ENCODE measurements at regions not wholly inside any gene's neighbourhood (a gene's known extent, or its start where the extent isn't known, plus 50 kb on each side); places are given as distances from the start of the nearest gene placed in this dataset.

DNA sequence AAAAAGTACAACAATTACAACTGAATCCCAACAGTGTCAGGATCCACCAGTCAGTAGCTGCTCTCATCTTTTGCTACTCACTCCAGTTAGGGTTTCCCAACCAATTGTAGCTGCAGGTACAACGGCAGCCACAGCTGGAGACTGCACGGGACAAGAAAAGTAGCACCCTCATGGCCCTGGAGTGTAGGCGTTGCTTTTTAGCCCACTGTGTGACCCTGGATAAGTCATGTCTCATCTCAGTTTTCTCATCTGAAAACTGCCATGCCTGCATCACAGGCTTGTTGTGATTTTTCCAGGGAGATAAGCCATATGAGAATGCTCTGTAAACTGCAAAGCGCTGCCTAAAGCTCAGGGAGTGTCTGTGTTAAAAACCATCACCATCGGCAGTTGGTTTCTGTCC, 535.6 kb upstream of the IL12A start:
- TF ChIP-seq, protein P1, sequence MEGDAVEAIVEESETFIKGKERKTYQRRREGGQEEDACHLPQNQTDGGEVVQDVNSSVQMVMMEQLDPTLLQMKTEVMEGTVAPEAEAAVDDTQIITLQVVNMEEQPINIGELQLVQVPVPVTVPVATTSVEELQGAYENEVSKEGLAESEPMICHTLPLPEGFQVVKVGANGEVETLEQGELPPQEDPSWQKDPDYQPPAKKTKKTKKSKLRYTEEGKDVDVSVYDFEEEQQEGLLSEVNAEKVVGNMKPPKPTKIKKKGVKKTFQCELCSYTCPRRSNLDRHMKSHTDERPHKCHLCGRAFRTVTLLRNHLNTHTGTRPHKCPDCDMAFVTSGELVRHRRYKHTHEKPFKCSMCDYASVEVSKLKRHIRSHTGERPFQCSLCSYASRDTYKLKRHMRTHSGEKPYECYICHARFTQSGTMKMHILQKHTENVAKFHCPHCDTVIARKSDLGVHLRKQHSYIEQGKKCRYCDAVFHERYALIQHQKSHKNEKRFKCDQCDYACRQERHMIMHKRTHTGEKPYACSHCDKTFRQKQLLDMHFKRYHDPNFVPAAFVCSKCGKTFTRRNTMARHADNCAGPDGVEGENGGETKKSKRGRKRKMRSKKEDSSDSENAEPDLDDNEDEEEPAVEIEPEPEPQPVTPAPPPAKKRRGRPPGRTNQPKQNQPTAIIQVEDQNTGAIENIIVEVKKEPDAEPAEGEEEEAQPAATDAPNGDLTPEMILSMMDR (conservative IDR thresholded peaks at IDR 0.05; ENCODE audit: control insufficient read depth, insufficient read depth, low read depth, low read length) = no peak
- no peak for DNase-seq (ENCODE audit: low read depth)
- no peak overlapping the region for H3K4me3 ChIP-seq (ENCODE audit: control insufficient read depth, low read depth, low read length)

DNA sequence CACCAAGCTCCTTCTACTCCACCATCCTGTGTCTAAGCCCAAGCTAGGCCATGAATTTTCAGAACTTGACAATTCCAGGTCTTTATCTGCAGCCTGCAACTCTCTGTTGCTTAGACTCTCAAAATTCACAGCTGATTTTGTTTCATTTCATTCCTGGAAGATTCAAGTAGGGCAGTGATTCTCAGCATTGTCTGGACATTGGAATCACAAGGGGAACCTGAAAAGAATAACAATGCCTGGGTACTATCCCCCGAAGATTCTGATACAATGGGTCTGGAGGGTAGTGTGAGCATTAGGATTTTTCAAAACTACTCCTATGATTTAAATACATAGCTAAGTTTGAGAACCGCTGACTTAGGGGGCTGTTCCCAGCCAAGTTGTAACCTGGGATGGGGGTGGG, 534.7 kb upstream of the IL12A start:
- H3K4me3 ChIP-seq (ENCODE audit: control insufficient read depth, low read depth, low read length) = no peak overlapping the region
- TF ChIP-seq, protein P1 (conservative IDR thresholded peaks at IDR 0.05; ENCODE audit: control insufficient read depth, insufficient read depth, low read depth, low read length) = no peak
- DNase-seq (ENCODE audit: low read depth) = no peak

DNA sequence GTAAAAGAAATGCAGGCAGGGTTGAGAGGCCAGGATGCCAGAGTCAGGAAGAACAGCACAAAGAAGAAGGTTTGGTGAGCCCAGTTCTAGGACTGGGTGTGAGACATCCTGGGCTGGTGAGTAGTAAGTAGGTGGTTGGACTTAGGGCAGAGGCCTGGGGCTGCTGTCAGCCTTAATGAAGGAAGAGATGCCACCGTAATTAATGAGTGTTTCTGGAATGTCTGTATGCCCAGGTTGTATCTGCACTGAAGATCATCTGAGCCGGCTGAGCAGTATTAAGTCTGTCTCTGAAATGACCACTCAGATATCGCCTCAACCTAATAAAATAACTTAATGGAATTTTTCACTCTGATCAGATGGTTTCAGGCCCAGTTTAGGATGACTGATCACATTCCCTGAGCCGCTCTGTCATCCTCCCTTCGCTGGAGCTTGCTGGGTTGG, 532.9 kb upstream of the IL12A start:
- TF ChIP-seq, protein P1 (conservative IDR thresholded peaks at IDR 0.05; ENCODE audit: control insufficient read depth, insufficient read depth, low read depth, low read length) = no peak
- no peak for DNase-seq (ENCODE audit: low read depth)
- no peak overlapping the region for H3K4me3 ChIP-seq (ENCODE audit: control insufficient read depth, low read depth, low read length)

DNA sequence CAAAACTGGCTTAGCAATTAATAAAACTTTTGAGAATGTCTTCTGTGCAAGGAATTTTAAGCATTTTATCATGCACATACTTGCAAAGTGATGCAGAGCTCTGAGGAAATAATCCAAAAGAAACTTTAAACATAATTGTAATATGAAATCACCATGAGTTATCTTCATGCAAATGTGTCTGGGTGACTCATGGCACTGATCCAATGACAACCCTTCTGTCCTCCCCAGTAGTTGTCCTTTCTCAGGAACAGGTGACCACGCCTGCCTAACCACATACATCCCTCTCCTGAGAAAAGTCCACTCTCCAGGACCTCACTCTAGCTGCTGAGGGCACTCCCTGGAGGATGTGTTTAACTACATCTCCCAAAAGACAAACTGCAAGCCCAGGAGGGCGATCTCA, 530.6 kb upstream of the IL12A start:
- DNase-seq (ENCODE audit: low read depth) = peak; percentile 88

DNA sequence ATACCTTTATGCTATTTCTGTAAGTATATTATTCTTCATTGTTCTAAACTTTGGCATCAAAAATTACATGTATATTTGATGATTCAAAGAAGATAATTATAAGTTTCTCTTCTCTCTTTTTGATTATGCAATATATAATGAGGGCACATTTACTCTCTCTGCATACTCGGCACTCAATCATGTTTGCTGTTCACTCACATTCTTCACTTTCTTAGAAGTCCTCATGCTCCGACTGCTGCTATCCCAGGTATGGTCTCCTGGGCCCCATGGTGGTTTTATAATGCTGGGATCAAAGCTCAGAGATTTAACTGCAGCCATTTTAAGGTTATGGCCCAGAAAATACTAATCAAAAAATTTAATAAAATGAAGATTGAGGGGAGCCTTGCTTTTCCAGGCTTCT, 529.7 kb upstream of the IL12A start:
- TF ChIP-seq, protein P1 (conservative IDR thresholded peaks at IDR 0.05; ENCODE audit: control insufficient read depth, insufficient read depth, low read depth, low read length) = no peak
- H3K4me3 ChIP-seq (ENCODE audit: control insufficient read depth, low read depth, low read length) = no peak overlapping the region
- DNase-seq (ENCODE audit: low read depth) = no peak

More for the DNA sequence above, 530.6 kb upstream of the IL12A start:
- H3K4me3 ChIP-seq (ENCODE audit: control insufficient read depth, low read depth, low read length) = no peak overlapping the region
- TF ChIP-seq, protein P1 (conservative IDR thresholded peaks at IDR 0.05; ENCODE audit: control insufficient read depth, insufficient read depth, low read depth, low read length) = no peak

DNA sequence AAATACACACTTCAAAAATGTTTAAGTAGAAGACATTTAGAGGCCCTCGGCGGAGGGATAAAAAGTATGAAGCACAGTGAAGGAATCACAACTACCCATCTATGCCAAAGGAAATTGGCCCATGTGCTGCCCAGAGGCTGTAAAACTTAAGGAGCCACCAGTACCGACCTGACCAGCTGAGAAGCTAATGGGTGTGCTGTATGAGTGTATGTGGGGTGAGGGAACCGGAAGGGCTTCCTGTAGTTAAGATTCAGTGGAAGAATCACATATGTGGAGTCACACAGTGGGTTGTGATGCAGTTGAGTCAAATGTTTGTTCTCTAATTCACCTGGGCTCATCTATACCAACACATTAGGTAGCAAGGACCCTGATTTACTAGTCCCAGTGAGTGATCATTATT, 516.0 kb upstream of the IL12A start:
- TF ChIP-seq, protein P1 (conservative IDR thresholded peaks at IDR 0.05; ENCODE audit: control insufficient read depth, insufficient read depth, low read depth, low read length) = no peak
- H3K4me3 ChIP-seq (ENCODE audit: control insufficient read depth, low read depth, low read length) = no peak overlapping the region
- no peak for DNase-seq (ENCODE audit: low read depth)

DNA sequence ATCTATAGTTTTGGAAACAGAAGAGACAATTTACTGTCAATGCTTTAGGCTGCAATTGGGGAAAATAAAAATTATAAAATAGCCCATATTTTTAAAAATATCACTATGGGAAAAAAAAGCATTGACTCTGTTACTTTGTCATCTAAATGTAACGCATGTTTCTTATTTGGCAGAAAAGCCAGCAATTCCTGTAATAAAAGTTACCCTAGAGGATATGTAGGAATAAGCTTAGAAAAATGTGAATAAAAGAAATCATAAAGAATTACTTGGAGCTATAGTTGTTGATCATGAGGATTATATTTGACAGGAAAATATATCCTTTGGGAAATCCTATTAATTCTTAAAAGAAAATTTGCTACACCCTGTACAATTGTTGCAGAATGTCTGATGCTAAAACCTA, 515.4 kb upstream of the IL12A start:
- DNase-seq (ENCODE audit: low read depth) = no peak
- TF ChIP-seq, protein P1 (conservative IDR thresholded peaks at IDR 0.05; ENCODE audit: control insufficient read depth, insufficient read depth, low read depth, low read length) = no peak
- H3K4me3 ChIP-seq (ENCODE audit: control insufficient read depth, low read depth, low read length) = no peak overlapping the region

Data from fibroblast of mammary gland (primary cell).